Kidney (tissue), 13 donors: ENCODE measurements at regions not wholly inside any gene's neighbourhood (a gene's known extent, or its start where the extent isn't known, plus 50 kb on each side); places are given as distances from the start of the nearest gene placed in this dataset.

Source experiments
- DNase-seq, 5 donors: peaks; one replicate each; pipeline ENCODE4 v3.0.0-alpha.2; 2013 to 2020
- FAIRE-seq: peaks from 2 replicates; lab custom pipeline; 2012; peaks lifted over from hg19 to GRCh38; lab: Jason Lieb, UNC
- H3K27ac ChIP-seq, 2 donors: one replicate each; pipeline ENCODE4 v1.7.0; 2013; ENCODE audit warnings: low read depth in 2 of 2, low read length in 2 of 2, inconsistent platforms in 1 of 2
- H3K27me3 ChIP-seq: one replicate; pipeline ENCODE4 v1.7.1; 2013; ENCODE audit warnings: low read length, inconsistent platforms; ENCODE audit not compliant: control insufficient read depth, insufficient read depth
- H3K36me3 ChIP-seq, 3 donors: one replicate each; pipeline versions ENCODE4 v1.7.0 to v1.7.1; 2013; ENCODE audit warnings: low read length in 3 of 3, control low read depth in 1 of 3, inconsistent platforms in 1 of 3; ENCODE audit not compliant: insufficient read depth in 3 of 3, control insufficient read depth in 2 of 3
- H3K4me1 ChIP-seq, 3 donors: one replicate each; pipeline versions ENCODE4 v1.7.0 to v1.7.1; 2013; ENCODE audit warnings: low read length in 3 of 3, inconsistent platforms in 1 of 3, low read depth in 1 of 3; ENCODE audit not compliant: control insufficient read depth in 2 of 3, insufficient read depth in 2 of 3
- H3K4me3 ChIP-seq, 3 donors: one replicate each; pipeline versions ENCODE4 v1.7.0 to v1.8.1; 2013; ENCODE audit warnings: low read length in 3 of 3, control low read depth in 1 of 3, inconsistent platforms in 1 of 3
- H3K9ac ChIP-seq, 3 donors: one replicate each; pipeline versions ENCODE4 v1.7.0 to v1.7.1; 2013; ENCODE audit warnings: low read length in 3 of 3, control low read depth in 1 of 3, inconsistent platforms in 1 of 3
- H3K9me3 ChIP-seq, 3 donors: one replicate each; pipeline versions ENCODE4 v1.7.0 to v1.7.1; 2013; ENCODE audit warnings: low read length in 3 of 3, control low read depth in 1 of 3, inconsistent platforms in 1 of 3; ENCODE audit not compliant: control insufficient read depth in 2 of 3, insufficient read depth in 1 of 3
- intact Hi-C: fragments of 100-400 bp; cut with DNase I; formaldehyde crosslinking; loops from one replicate; pipeline ENCODE4 v1.11.1; 2022
- TF ChIP-seq, protein P1 (sequence below): IDR thresholded peaks from 3 replicates; pipeline ENCODE4 v1.5.1; 2012; ENCODE audit warnings: mild to moderate bottlenecking, moderate library complexity, borderline replicate concordance; ENCODE audit not compliant: insufficient read depth; ENCODE audit errors: extremely low read depth
- donor health status: control.
- donor health status: control.
- donor health status: control.
- donor health status: control.
- donor health status: control.
- donor health status: DM: yes; HTN: yes; CAD: no.
- donor health status: Normal renal cell carcinoma (clear cell type).

DNA sequence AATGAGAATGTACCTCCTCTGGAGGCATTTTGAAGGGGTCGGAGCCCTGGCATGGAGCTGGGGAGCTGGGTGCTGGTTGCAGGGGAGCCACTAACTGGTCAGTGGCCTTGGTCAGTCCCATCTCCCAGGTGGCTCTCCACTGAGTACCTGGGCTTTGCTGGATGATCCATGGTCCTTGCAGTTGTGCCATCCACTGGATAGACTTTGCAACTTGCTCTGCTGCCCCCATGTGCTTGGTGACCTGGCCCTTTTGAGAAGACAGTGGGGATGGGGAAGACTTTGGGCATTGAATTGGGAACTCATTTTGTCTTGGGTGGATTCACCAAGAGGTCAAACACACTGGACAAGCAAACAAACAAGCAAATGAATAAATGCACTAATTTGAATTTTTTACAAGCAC lies 263.9 kb downstream of the MYCN start:
- H3K4me1 ChIP-seq: no peaks in the 10 kb centered on the region
- H3K27me3 ChIP-seq: no peaks in the 10 kb centered on the region
- intact Hi-C loops: no loop called here
- no peak for FAIRE-seq
- no peak overlapping the region for H3K4me3 ChIP-seq
- H3K9me3 ChIP-seq: peaks cover 0 to 4% (median 0%) of the 10 kb centered on the region in 3 donors
- DNase-seq: no peak
- no peak overlapping the region for H3K27ac ChIP-seq
- TF ChIP-seq, protein P1, sequence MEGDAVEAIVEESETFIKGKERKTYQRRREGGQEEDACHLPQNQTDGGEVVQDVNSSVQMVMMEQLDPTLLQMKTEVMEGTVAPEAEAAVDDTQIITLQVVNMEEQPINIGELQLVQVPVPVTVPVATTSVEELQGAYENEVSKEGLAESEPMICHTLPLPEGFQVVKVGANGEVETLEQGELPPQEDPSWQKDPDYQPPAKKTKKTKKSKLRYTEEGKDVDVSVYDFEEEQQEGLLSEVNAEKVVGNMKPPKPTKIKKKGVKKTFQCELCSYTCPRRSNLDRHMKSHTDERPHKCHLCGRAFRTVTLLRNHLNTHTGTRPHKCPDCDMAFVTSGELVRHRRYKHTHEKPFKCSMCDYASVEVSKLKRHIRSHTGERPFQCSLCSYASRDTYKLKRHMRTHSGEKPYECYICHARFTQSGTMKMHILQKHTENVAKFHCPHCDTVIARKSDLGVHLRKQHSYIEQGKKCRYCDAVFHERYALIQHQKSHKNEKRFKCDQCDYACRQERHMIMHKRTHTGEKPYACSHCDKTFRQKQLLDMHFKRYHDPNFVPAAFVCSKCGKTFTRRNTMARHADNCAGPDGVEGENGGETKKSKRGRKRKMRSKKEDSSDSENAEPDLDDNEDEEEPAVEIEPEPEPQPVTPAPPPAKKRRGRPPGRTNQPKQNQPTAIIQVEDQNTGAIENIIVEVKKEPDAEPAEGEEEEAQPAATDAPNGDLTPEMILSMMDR: no peak
- H3K36me3 ChIP-seq: no peaks in the 10 kb centered on the region
- H3K9ac ChIP-seq: no peak overlapping the region

DNA sequence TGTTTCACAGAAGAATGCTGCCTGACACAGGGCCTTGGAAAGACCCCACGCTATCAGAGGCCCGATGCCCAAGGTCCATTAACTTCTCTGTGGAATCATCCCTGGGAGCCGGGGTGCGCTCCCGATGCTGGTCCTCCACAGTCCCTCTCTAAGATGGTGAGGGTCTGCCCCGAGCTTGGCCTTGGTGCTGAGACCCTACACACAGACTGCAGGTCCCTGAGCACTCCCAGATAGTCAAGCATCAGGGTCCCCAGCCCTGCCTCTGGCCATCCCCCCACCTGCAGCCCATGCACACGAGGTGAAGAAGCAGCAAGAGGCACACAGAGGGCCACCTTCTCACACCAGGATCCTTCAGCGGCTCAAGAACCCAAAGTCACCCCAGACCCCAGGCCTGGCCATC lies 263.3 kb downstream of the MYCN start:
- H3K4me3 ChIP-seq: no peak overlapping the region
- intact Hi-C loops: no loop called here
- no peaks in the 10 kb centered on the region for H3K27me3 ChIP-seq
- H3K4me1 ChIP-seq: no peaks in the 10 kb centered on the region
- H3K9ac ChIP-seq: no peak overlapping the region
- peaks cover 0 to 4% (median 0%) of the 10 kb centered on the region in 3 donors for H3K9me3 ChIP-seq
- no peak overlapping the region for H3K27ac ChIP-seq
- DNase-seq: no peak
- TF ChIP-seq, protein P1: no peak
- FAIRE-seq: no peak
- no peaks in the 10 kb centered on the region for H3K36me3 ChIP-seq

DNA sequence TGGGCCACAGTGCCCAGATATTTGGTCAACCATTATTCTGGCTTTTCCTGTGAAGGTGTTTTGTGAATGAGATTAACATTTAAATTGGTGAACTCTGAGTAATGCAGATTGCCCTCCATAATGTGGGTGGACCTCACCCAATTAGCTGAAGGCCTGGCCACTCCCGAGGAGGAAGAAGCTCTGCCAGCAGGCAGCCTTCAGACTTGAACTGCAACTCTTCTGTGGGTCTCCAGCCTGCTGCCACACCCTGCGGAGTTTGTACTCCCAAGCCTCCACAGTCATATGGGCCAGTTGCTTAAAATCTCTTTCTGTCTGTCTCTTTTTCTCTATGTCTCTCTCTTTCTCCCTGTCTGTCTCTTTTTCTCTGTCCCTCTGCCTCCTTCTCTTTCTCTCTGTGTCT lies 262.7 kb downstream of the MYCN start:
- TF ChIP-seq, protein P1: no peak
- Histone ChIP-seq H3K36me3 (no peaks in the 10 kb centered on the region), H3K27me3 (no peaks in the 10 kb centered on the region), H3K9ac (no peak overlapping the region), H3K4me3 (no peak overlapping the region), H3K4me1 (no peaks in the 10 kb centered on the region), H3K27ac (no peak overlapping the region), H3K9me3 (no peaks in the 10 kb centered on the region)
- intact Hi-C loops: no loop called here
- FAIRE-seq (no peak), DNase-seq (no peak)
